Fibroblast of lung (primary cell): ENCODE measurements at regions not wholly inside any gene's neighbourhood (a gene's known extent, or its start where the extent isn't known, plus 50 kb on each side); places are given as distances from the start of the nearest gene placed in this dataset.

Experiments used
- DNase-seq, 2 donors: peaks; one replicate each; pipeline versions ENCODE4 v3.0.0 to v3.0.0-alpha.2; 2010; ENCODE audit warnings: low read depth in 2 of 2
- H2AFZ ChIP-seq: 2 replicates; pipeline ENCODE4 v1.5.1; 2012; ENCODE audit warnings: low read length, control low read depth, inconsistent platforms
- H3K27ac ChIP-seq: 2 replicates; pipeline ENCODE4 v1.5.1; 2011; ENCODE audit warnings: low read length, control low read depth; ENCODE audit not compliant: insufficient read depth
- H3K27me3 ChIP-seq: 2 replicates; pipeline ENCODE4 v1.5.1; 2011; ENCODE audit warnings: mild to moderate bottlenecking, low read length; ENCODE audit not compliant: control insufficient read depth, insufficient read depth
- H3K36me3 ChIP-seq: 2 replicates; pipeline ENCODE4 v1.5.1; 2011; ENCODE audit warnings: low read length; ENCODE audit not compliant: control insufficient read depth, insufficient read depth
- H3K4me1 ChIP-seq: 2 replicates; pipeline ENCODE4 v1.5.1; 2011; ENCODE audit warnings: low read length; ENCODE audit not compliant: control insufficient read depth, insufficient read depth; ENCODE audit errors: extremely low read depth
- H3K4me2 ChIP-seq: 2 replicates; pipeline ENCODE4 v1.5.1; 2011; ENCODE audit warnings: low read length, control low read depth; ENCODE audit not compliant: insufficient read depth; ENCODE audit errors: extremely low read depth
- H3K4me3 ChIP-seq, 4 experiments: fragments of 200-600 bp in 1 of 4; sonication (generic) in 1 of 4; replicated peaks in 1 of 4; 2 replicates each; pipeline ENCODE4 v1.5.1; 2011 to 2016; ENCODE audit warnings: low read length in 4 of 4, low read depth in 3 of 4, mild to moderate bottlenecking in 3 of 4, control low read depth in 2 of 4, inconsistent platforms in 1 of 4, mixed read lengths in 1 of 4; ENCODE audit not compliant: insufficient read depth in 1 of 4; ENCODE audit errors: control extremely low read depth in 1 of 4
- H3K79me2 ChIP-seq: 2 replicates; pipeline ENCODE4 v1.5.1; 2012; ENCODE audit warnings: mild to moderate bottlenecking, low read length, inconsistent platforms; ENCODE audit not compliant: control insufficient read depth, insufficient read depth
- H3K9ac ChIP-seq: 2 replicates; pipeline ENCODE4 v1.5.1; 2011; ENCODE audit warnings: mild to moderate bottlenecking, low read length, control low read depth; ENCODE audit not compliant: insufficient read depth
- H3K9me3 ChIP-seq: 2 replicates; pipeline ENCODE4 v1.5.1; 2012; ENCODE audit warnings: low read depth, low read length; ENCODE audit not compliant: control insufficient read depth, insufficient read depth
- H4K20me1 ChIP-seq: 2 replicates; pipeline ENCODE4 v1.5.1; 2011; ENCODE audit warnings: low read length; ENCODE audit not compliant: control insufficient read depth, insufficient read depth; ENCODE audit errors: extremely low read depth
- CTCF ChIP-seq, 2 donors: IDR thresholded peaks in 1 of 2; conservative IDR thresholded peaks in 1 of 2; 1 replicate in 1 of 2; 2 replicates in 1 of 2; pipeline ENCODE4 v1.5.1; 2011 to 2012; ENCODE audit warnings: low read length in 2 of 2, control low read depth in 1 of 2, inconsistent platforms in 1 of 2, low read depth in 1 of 2, mild to moderate bottlenecking in 1 of 2
- EZH2 ChIP-seq: IDR thresholded peaks from 2 replicates; pipeline ENCODE4 v1.5.1; 2012; ENCODE audit warnings: low read length, control low read depth, mild to moderate bottlenecking; ENCODE audit errors: missing control alignments

DNA sequence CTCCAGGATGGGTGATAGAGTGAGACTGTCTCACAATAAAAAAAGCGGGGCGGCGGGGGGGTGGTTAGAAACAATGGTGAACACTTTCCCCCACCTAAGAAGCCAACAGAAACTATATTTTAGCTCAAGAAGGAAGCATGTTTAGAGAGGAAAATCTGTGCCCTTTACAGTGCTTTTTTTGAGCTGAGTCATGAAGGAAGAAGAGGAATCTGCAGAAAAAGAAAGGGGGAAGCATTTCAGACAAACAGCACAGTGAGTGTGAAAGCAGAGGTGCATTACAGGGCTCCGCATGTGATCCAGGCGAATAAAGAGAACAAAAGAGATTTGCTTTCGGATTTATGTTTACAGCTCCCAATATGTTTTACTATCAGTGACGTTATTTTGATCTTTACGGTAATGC is 1504.6 kb upstream of the WWC1 start:
- H2AFZ ChIP-seq, result no peak overlapping the region
- no peak overlapping the region for H3K9ac ChIP-seq
- H4K20me1 ChIP-seq, result no peaks in the 10 kb centered on the region
- DNase-seq, result no peak
- no peaks in the 10 kb centered on the region for H3K9me3 ChIP-seq
- H3K4me2 ChIP-seq, result no peak overlapping the region
- no peaks in the 10 kb centered on the region for H3K27me3 ChIP-seq
- H3K4me1 ChIP-seq, result no peaks in the 10 kb centered on the region
- no peak overlapping the region for H3K4me3 ChIP-seq
- H3K27ac ChIP-seq, result no peak overlapping the region
- no peak for TF ChIP-seq CTCF (conservative IDR thresholded peaks at IDR 0.05 in 1 of 2, IDR thresholded peaks at IDR 0.05 in 1 of 2; ENCODE audit: low read depth in 1 of 2, low read length in 2 of 2)
- H3K36me3 ChIP-seq, result no peaks in the 10 kb centered on the region
- H3K79me2 ChIP-seq, result no peaks in the 10 kb centered on the region

DNA sequence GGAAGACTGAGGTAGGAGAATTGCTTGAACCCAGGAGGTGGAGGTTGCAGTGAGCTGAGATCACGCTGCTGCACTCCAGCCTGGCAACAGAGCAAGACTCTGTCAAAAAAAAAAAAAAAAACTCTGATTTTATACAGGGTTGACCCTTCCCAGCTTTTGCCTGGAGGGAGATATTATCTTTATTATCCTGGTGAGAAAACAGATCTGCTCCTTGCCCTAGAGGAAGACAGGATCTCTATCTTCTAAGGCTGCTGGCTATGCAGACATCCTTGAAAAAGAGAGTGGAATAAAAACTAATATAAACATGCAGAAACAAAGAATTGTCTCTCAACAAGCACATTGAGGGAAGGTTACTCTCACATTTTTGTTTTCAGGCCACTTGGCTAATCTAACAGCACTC is 1503.4 kb upstream of the WWC1 start:
- DNase-seq, result no peak
- TF ChIP-seq CTCF (conservative IDR thresholded peaks at IDR 0.05 in 1 of 2, IDR thresholded peaks at IDR 0.05 in 1 of 2; ENCODE audit: low read depth in 1 of 2, low read length in 2 of 2), result no peak
- TF ChIP-seq EZH2, result no peak
- H3K79me2 ChIP-seq, result no peaks in the 10 kb centered on the region
- no peaks in the 10 kb centered on the region for H3K9me3 ChIP-seq
- H3K9ac ChIP-seq, result no peak overlapping the region
- H3K4me1 ChIP-seq, result no peaks in the 10 kb centered on the region
- no peak overlapping the region for H3K4me3 ChIP-seq
- H2AFZ ChIP-seq, result no peak overlapping the region
- H4K20me1 ChIP-seq, result no peaks in the 10 kb centered on the region
- H3K27me3 ChIP-seq, result no peaks in the 10 kb centered on the region
- H3K27ac ChIP-seq, result no peak overlapping the region
- no peaks in the 10 kb centered on the region for H3K36me3 ChIP-seq
- no peak overlapping the region for H3K4me2 ChIP-seq

DNA sequence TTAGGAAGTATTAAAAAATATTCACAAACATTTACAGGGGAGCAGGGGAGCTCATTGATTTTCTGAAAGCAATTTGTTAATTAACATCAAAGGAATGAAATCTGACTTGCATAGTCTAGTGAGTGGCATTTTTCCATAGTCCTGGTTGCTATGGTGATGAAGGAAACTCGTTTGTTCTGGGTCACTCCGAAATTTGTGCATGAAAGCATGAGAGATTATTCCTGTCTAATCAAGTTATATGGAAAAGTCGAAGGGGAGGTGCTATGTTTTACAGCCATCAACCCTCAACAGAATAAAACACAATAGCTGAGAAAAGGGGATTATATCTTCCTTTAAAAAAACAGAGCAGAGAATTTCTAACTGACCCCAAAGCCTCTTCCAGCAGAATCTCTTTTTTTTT is 1495.7 kb upstream of the WWC1 start:
- Histone ChIP-seq H3K4me2 (no peak overlapping the region), H3K4me1 (no peaks in the 10 kb centered on the region), H3K9ac (no peak overlapping the region), H3K27me3 (no peaks in the 10 kb centered on the region), H4K20me1 (no peaks in the 10 kb centered on the region), H3K27ac (no peak overlapping the region), H3K9me3 (no peaks in the 10 kb centered on the region), H2AFZ (no peak overlapping the region), H3K36me3 (no peaks in the 10 kb centered on the region), H3K79me2 (no peaks in the 10 kb centered on the region), H3K4me3 (no peak overlapping the region)
- TF ChIP-seq EZH2, result no peak
- no peak for TF ChIP-seq CTCF (conservative IDR thresholded peaks at IDR 0.05 in 1 of 2, IDR thresholded peaks at IDR 0.05 in 1 of 2; ENCODE audit: low read depth in 1 of 2, low read length in 2 of 2)
- no peak for DNase-seq
